ENCODE measurements at regions not wholly inside any gene's neighbourhood (a gene's known extent, or its start where the extent isn't known, plus 50 kb on each side); places are given as distances from the start of the nearest gene placed in this dataset.

DNA sequence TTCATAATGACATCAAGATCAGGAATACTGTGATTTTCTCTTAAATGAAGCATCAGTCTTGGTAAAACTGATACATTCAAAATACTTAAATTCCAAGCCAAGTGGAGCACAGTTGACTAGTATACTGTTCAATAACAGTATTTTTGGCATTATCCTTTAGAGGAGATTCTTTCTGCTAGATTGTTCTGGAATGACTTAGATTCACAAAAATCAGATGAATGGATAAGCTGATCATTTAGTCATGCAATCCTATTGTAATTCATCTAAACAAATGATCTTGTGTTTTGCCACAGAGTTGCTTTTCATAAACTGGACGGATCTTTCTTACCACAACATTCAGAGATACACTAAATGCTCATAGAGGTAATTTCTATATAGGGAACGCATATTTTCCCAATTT lies 232.0 kb downstream of the CXXC4 start:
- TF ChIP-seq CTCF (IDR thresholded peaks at IDR 0.05 in 8 of 11, conservative IDR thresholded peaks at IDR 0.05 in 3 of 11): no peak
- no peak for TF ChIP-seq POLR2A (IDR thresholded peaks at IDR 0.05)
- no peak for TF ChIP-seq POLR2AphosphoS5 (IDR thresholded peaks at IDR 0.05)
